ENCODE measurements at regions not wholly inside any gene's neighbourhood (a gene's known extent, or its start where the extent isn't known, plus 50 kb on each side); places are given as distances from the start of the nearest gene placed in this dataset.

GRCh38 chr3:167958141-167958540 lies 137.6 kb downstream of the GOLIM4 start:
- in situ Hi-C loops (cut with HindIII; ENCODE audit: low pct_ligation_motif_present, low pct_unique_long_range_greater_than_20kb, low sequenced_read_pairs), result no loop called here

GRCh38 chr3:167952969-167953368 lies 142.8 kb downstream of the GOLIM4 start:
- in situ Hi-C loops (cut with HindIII; ENCODE audit: low pct_ligation_motif_present, low pct_unique_long_range_greater_than_20kb, low sequenced_read_pairs), result no loop called here
- DNase-seq, result no peak

More at GRCh38 chr3:167958141-167958540, 137.6 kb downstream of the GOLIM4 start:
- DNase-seq, result no peak

GRCh38 chr3:167950212-167950611 lies 145.5 kb downstream of the GOLIM4 start:
- in situ Hi-C loops (cut with HindIII; ENCODE audit: low pct_ligation_motif_present, low pct_unique_long_range_greater_than_20kb, low sequenced_read_pairs), result no loop called here
- DNase-seq, result no peak

GRCh38 chr3:167941234-167941995 lies 154.3 kb downstream of the GOLIM4 start:
- in situ Hi-C loops (cut with HindIII; ENCODE audit: low pct_ligation_motif_present, low pct_unique_long_range_greater_than_20kb, low sequenced_read_pairs), result no loop called here
- DNase-seq, result no peak

GRCh38 chr3:167940241-167940640 lies 155.5 kb downstream of the GOLIM4 start:
- in situ Hi-C loops (cut with HindIII; ENCODE audit: low pct_ligation_motif_present, low pct_unique_long_range_greater_than_20kb, low sequenced_read_pairs), result no loop called here
- no peak for DNase-seq

- in situ Hi-C loops (cut with HindIII; ENCODE audit: low pct_ligation_motif_present, low pct_unique_long_range_greater_than_20kb, low sequenced_read_pairs), result no loop called here
- no peak for DNase-seq
These were observed 157.2 kb downstream of the GOLIM4 start for GRCh38 chr3:167938516-167938915.

GRCh38 chr3:167936019-167936418 lies 159.7 kb downstream of the GOLIM4 start:
- DNase-seq, result no peak
- in situ Hi-C loops (cut with HindIII; ENCODE audit: low pct_ligation_motif_present, low pct_unique_long_range_greater_than_20kb, low sequenced_read_pairs), result no loop called here

GRCh38 chr3:167930453-167930852 lies 165.3 kb downstream of the GOLIM4 start:
- in situ Hi-C loops (cut with HindIII; ENCODE audit: low pct_ligation_motif_present, low pct_unique_long_range_greater_than_20kb, low sequenced_read_pairs), result no loop called here

GRCh38 chr3:167929968-167930367 lies 165.8 kb downstream of the GOLIM4 start:
- no peak for DNase-seq
- in situ Hi-C loops (cut with HindIII; ENCODE audit: low pct_ligation_motif_present, low pct_unique_long_range_greater_than_20kb, low sequenced_read_pairs), result no loop called here

More at GRCh38 chr3:167930453-167930852, 165.3 kb downstream of the GOLIM4 start:
- no peak for DNase-seq

- no peak for DNase-seq
- in situ Hi-C loops (cut with HindIII; ENCODE audit: low pct_ligation_motif_present, low pct_unique_long_range_greater_than_20kb, low sequenced_read_pairs), result no loop called here
These were observed 167.3 kb downstream of the GOLIM4 start for GRCh38 chr3:167928381-167928780.

- in situ Hi-C loops (cut with HindIII; ENCODE audit: low pct_ligation_motif_present, low pct_unique_long_range_greater_than_20kb, low sequenced_read_pairs), result no loop called here
- no peak for DNase-seq
These were observed 175.0 kb downstream of the GOLIM4 start for GRCh38 chr3:167920747-167921146.

- in situ Hi-C loops (cut with HindIII; ENCODE audit: low pct_ligation_motif_present, low pct_unique_long_range_greater_than_20kb, low sequenced_read_pairs), result no loop called here
- no peak for DNase-seq
These were observed 176.1 kb downstream of the GOLIM4 start for GRCh38 chr3:167919590-167919989.

- no peak for DNase-seq
- in situ Hi-C loops (cut with HindIII; ENCODE audit: low pct_ligation_motif_present, low pct_unique_long_range_greater_than_20kb, low sequenced_read_pairs), result no loop called here
These were observed 177.0 kb downstream of the GOLIM4 start for GRCh38 chr3:167918686-167919085.

- no peak for DNase-seq
- in situ Hi-C loops (cut with HindIII; ENCODE audit: low pct_ligation_motif_present, low pct_unique_long_range_greater_than_20kb, low sequenced_read_pairs), result no loop called here
These were observed 177.6 kb downstream of the GOLIM4 start for GRCh38 chr3:167918008-167918596.

- peak; percentile 12 for DNase-seq
These were observed 177.8 kb downstream of the SERPINI1 start for GRCh38 chr3:167913219-167913835.

GRCh38 chr3:167909952-167910351 lies 174.4 kb downstream of the SERPINI1 start:
- in situ Hi-C loops (cut with HindIII; ENCODE audit: low pct_ligation_motif_present, low pct_unique_long_range_greater_than_20kb, low sequenced_read_pairs), result no loop called here
- DNase-seq, result no peak

More at GRCh38 chr3:167913219-167913835, 177.8 kb downstream of the SERPINI1 start:
- in situ Hi-C loops (cut with HindIII; ENCODE audit: low pct_ligation_motif_present, low pct_unique_long_range_greater_than_20kb, low sequenced_read_pairs), result no loop called here

GRCh38 chr3:167909504-167909896 lies 174.0 kb downstream of the SERPINI1 start:
- no peak for DNase-seq
- in situ Hi-C loops (cut with HindIII; ENCODE audit: low pct_ligation_motif_present, low pct_unique_long_range_greater_than_20kb, low sequenced_read_pairs), result no loop called here

- DNase-seq, result no peak
- in situ Hi-C loops (cut with HindIII; ENCODE audit: low pct_ligation_motif_present, low pct_unique_long_range_greater_than_20kb, low sequenced_read_pairs), result no loop called here
These were observed 173.4 kb downstream of the SERPINI1 start for GRCh38 chr3:167908746-167909503.

- DNase-seq, result no peak
- in situ Hi-C loops (cut with HindIII; ENCODE audit: low pct_ligation_motif_present, low pct_unique_long_range_greater_than_20kb, low sequenced_read_pairs), result no loop called here
These were observed 172.7 kb downstream of the SERPINI1 start for GRCh38 chr3:167908221-167908620.

All from ACHN (cell line).